ENCODE measurements at regions not wholly inside any gene's neighbourhood (a gene's known extent, or its start where the extent isn't known, plus 50 kb on each side); places are given as distances from the start of the nearest gene placed in this dataset.
A peak's percentile ranks its signal among the peaks of the same experiment; 100 is the strongest.
"Not testable (repeated sequence)": the region's sequence is repeated elsewhere in the genome, so short reads cannot be mapped to it uniquely, and the experiment has no call there.

GRCh38 chr5:158236511-158237335 is 377.8 kb upstream of the CLINT1 start:
- DNase-seq = peak; percentile 21

GRCh38 chr5:158235159-158235547 is 376.2 kb upstream of the CLINT1 start:
- DNase-seq = no peak

- no peak for DNase-seq
Observed at GRCh38 chr5:158234323-158235158, 375.6 kb upstream of the CLINT1 start.

DNA sequence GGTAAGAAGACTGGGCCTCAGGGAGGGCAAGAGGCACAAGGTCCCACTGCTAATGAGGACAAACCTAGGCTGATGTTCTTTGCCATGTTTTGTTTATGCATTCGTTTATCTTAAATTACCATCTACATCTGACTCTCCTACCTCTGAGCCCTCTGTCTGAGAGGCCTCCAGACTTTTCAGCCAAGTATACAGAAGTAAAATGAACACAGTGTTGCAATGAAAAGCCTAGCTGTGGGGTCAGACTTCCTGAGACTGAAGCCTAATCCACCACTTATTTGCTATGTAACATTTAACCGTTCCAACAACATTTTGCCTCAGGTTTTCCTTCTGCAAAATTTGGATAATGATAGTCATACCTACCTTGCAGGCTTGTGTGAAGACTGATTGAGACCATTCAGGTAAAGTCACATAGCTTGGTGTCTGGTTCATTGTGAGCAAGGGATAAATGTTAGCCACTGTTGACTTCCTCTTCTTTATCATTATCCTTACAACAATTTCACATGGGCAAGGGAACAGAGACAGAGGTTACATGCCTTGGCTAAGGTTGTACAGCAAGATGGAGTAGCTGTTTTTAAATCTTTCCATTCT is 374.9 kb upstream of the CLINT1 start:
- DNase-seq = no peak

GRCh38 chr5:158227314-158227713 is 368.4 kb upstream of the CLINT1 start:
- DNase-seq = not testable (repeated sequence)

- no peak for DNase-seq
Observed at GRCh38 chr5:158226496-158226895, 367.6 kb upstream of the CLINT1 start.

GRCh38 chr5:158224253-158224652 is 365.3 kb upstream of the CLINT1 start:
- DNase-seq = no peak

DNA sequence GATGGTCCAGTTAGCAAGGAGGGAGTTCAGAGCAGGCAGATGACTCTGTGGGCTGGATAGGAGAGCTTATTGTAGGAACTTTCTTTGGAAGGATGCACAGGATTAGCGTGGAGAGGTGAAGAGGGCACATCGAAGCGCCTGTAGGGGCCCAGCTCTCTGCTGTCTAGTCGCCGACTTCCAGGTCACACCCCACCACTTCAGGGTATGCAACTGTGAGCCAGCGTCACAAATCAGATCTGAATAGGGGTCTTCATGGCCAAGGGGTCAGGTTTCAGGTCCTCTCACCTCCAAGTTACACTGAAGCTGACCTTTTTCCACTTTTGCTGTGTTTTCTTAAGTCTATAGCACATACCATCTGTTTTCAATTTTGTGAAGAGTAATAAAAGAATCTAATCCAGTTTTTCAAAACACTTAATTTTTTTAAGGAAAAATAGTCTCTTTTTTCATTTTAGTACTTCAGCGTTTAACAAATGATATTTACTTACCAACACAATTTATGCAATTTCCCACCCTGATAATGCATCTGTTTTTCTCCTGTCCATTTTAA is 364.2 kb upstream of the CLINT1 start:
- no peak for DNase-seq

DNA sequence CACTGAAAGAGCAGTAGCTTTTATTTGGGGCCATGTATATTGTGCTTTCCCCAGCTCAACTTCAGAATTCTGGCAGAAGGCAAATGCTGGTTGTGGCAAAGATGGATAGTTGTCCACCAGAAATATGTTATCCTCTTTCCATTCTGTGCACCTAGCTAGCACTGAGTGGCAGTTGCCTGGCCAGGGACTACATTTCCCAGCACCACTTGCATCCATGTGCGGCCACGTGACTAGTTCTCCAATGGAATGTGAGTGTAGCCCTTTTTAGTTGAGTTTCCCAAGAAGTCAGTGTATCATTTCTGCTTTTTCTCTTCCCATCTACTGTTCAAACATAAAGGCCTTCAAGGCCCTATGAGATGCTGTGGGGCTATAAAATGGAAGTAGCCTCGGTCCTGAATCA is 354.0 kb upstream of the CLINT1 start:
- DNase-seq = peak; percentile 7

DNA sequence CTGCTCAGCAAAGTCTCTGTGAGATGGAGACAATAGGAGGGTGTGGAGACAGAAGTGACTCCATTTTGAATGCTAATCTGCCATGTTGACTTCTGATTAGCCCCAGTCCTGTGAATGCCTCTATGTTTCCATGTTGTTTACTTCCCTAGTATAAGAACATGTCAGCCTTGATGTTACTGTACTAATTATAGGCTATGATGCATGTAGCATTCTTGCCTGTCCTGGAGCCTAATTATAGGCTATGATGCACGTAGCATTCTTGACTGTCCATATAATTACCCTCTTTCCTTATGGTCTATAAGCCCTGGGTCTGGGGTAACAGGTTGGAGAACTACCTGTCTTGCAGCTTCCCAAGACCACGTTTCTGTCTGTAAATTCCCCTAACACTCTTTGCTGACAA is 353.3 kb upstream of the CLINT1 start:
- DNase-seq = no peak

GRCh38 chr5:158209219-158209908 is 350.4 kb upstream of the CLINT1 start:
- no peak for DNase-seq

DNA sequence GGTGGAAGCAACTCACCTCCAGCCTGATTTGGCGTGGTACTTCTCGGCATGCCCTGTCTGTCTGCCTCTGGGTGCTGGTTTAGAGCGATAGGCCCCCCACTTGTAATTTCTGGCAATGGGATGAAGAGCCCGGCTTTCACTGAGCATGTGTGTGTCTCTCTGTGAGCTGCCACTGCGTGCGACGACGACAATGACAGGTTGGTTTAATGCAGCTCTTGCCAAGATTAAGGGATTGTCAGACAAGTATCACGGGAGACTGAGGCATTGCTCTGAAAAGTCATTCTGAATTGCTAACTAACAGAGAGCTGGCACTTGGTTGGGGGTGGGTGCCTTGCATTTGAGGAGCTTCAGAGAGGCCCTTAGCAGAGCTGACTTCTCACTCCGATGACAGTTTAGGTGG is 348.8 kb upstream of the CLINT1 start:
- no peak for DNase-seq

GRCh38 chr5:158205992-158206391 is 347.0 kb upstream of the CLINT1 start:
- no peak for DNase-seq

DNA sequence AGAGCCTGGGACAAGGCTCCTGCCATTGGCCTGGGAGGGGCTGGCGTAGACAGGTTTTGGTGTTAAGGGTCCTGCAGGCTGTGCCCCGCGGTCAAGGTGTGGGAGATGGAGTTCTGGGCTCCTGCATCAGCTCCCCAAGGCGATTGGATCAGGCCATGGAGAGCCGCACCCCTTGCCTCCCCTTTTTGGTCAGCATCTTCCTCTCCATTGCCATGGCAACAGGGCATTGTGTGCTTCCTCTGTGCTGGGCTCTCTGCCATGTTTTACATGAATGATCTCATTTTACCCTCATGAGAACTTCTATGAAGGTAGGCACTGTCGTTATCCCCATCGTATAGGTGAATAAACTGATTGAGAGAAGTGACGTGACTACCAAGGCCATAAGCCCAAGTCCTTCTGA is 344.3 kb upstream of the CLINT1 start:
- DNase-seq = no peak

DNA sequence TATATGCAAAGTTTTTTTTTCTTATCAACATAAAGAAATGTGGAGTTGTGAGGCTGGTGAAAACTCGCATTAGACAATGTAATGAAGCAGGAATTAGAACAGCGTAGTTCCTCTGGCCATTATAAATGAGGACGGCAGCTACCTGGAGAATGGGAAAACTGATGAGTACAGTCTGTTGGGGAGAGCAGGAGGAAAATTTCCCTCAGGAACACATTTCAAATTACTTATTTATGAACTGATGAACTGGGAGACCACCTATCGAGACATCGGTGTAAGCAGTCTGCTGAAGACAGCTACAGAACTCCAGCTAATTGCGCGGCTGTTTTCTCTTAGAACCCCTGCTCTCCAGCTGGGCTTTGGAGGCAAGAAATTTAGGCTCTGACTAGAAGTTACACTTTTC is 343.9 kb upstream of the CLINT1 start:
- no peak for DNase-seq

- no peak for DNase-seq
Observed at GRCh38 chr5:158200619-158201018, 341.7 kb upstream of the CLINT1 start.

- DNase-seq = no peak
Observed at GRCh38 chr5:158198636-158199035, 339.7 kb upstream of the CLINT1 start.

DNA sequence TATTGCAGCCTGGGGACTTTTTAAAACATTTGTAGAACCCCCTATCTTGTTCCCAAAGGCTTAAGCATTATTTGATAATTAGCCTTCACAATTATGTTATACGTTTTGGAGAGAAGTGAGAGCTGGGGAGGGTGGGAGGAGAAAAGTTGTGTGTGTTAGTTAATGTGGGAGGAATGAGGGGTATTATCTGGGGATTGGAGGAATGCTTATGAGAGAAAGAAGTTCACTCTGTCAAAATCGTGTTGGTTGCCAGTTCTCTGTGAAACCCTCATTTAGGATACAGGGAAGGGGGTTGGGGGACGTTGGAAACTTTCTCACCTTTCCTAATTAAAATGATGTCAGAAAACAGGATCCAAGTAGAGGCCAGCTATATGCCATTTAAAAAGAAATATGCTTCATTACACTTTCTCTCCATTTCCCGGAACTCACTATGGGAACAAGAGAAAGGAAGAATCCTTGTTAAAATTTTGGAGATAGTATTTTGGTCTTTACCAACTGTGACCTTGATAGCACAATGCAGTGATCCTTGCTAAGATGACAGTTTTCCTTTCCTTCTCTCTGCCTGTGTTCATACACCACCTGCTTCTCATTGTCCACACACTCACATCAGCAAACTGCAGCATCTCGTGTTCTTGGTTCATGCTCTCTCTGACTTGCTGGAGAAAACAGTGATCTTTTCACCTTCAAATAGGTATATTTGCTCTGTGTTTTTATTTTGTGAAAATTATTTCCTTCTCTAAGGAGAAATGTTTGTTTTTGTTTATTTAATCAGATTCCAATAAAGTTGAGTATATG is 336.7 kb upstream of the CLINT1 start:
- DNase-seq = no peak

DNA sequence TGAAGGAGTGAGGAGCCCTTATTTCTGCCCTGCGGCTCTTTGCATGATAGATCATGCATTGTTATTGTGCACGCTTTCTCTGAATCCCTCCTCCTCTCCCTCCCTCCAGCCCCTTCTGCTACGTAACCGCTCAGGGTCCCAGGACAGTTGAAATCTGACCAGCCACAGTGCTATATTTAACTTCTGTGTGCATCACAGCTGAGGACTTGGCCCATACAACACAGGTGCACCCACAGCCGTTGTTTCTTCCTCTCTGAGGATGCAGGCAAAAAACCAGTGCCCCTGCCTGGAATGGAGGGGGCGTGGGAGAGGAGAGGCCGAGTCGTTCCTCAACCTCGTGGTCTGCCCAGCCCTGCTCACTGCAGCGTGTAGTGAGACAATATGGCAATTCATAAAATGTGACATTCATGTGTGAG is 335.6 kb upstream of the CLINT1 start:
- DNase-seq = no peak

- DNase-seq = not testable (repeated sequence)
Observed at GRCh38 chr5:158193395-158193794, 334.4 kb upstream of the CLINT1 start.

GRCh38 chr5:158180407-158180806 is 321.5 kb upstream of the CLINT1 start:
- DNase-seq = no peak

DNA sequence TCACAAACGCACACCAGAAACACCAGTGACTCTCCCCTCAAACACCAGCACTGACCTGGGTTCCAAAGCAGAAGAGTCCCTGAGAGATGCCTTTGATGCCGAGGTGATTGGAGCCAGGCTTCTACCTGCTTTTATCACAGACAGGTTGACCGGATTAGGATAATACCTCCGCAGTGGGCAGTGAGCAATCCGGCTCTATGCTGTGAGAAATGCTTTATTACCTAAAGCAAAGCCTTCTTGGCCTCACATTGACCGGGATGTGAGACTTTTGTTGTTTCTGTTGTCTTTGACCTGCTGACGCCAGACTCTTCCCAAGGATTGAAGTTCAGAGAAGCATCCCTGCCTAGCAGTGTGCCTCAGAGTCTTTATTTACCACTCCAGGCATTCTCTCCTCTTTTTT is 320.3 kb upstream of the CLINT1 start:
- no peak for DNase-seq

Measured in NCI-H226 (cell line).